T-helper 17 cell (primary cell): ENCODE measurements at regions not wholly inside any gene's neighbourhood (a gene's known extent, or its start where the extent isn't known, plus 50 kb on each side); places are given as distances from the start of the nearest gene placed in this dataset.
"Not testable (repeated sequence)": the region's sequence is repeated elsewhere in the genome, so short reads cannot be mapped to it uniquely, and the experiment has no call there.

Experiments
- ATAC-seq: fragments of 150-1000 bp; cut with Tn5 transposase; 2 replicates; pipeline ENCODE4 v1.10.0; 2021; ENCODE audit warnings: mild to moderate bottlenecking, moderate library complexity
- DNase-seq, 3 donors: peaks; one replicate each; pipeline versions ENCODE4 v3.0.0 to v3.0.0-alpha.2; 2020 to 2021
- H3K9me3 ChIP-seq: one replicate; pipeline ENCODE4 v1.7.0; 2013; ENCODE audit warnings: low read length, mild to moderate bottlenecking; ENCODE audit not compliant: control insufficient read depth, poor library complexity, severe bottlenecking
- H3K27ac Mint-ChIP-seq: one replicate; pipeline ENCODE4 v1.8.0; 2022; ENCODE audit warnings: mild to moderate bottlenecking, moderate library complexity, mixed read lengths
- H3K27me3 Mint-ChIP-seq: one replicate; pipeline ENCODE4 v1.8.0; 2022; ENCODE audit warnings: mixed read lengths
- H3K36me3 Mint-ChIP-seq: one replicate; pipeline ENCODE4 v1.8.0; 2022; ENCODE audit warnings: low read depth, mixed read lengths
- H3K4me1 Mint-ChIP-seq: one replicate; pipeline ENCODE4 v1.8.0; 2022; ENCODE audit warnings: mild to moderate bottlenecking, mixed read lengths
- H3K4me3 Mint-ChIP-seq: one replicate; pipeline ENCODE4 v1.8.0; 2022; ENCODE audit warnings: mild to moderate bottlenecking, moderate library complexity, mixed read lengths

DNA sequence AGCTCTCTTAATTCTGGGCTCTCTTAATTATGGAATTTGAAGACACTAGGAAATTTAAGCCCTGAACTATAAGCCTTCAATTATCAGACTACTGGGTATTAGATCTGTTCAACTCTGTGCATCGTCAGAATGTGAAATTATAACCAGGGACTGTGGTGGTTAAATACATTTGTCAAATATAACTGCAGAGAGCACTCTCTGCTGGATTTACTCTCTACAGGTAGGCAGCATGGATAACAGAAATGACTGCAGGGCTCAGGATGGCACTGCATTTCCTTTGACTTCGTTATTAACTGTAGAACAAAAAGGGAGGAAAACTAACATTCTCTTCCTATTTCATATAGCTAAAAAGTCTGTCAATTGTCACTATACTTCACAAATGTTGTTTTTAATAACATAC is 310.1 kb upstream of the RASGEF1B start:
- H3K36me3 Mint-ChIP-seq = no peaks in the 10 kb centered on the region

DNA sequence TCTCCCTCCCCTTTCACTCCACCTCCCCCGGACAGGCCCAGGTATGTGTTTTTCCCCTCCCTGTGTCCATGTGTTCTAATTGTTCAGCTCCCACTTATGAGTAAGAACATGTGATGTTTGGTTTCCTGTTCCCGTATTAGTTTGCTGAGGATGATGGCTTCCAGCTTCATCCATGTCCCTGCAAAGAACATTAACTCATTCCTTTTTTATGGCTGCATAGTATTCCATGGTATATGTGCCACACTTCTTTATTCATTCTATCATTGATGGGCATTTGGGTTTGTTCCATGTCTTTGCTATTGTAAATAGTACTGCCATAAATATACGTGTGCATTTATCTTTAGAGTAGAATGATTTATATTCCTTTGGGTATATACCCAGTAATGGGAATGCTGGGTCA is 306.0 kb upstream of the RASGEF1B start:
- not testable (repeated sequence) for H3K27me3 Mint-ChIP-seq, ATAC-seq, H3K4me3 Mint-ChIP-seq, H3K9me3 ChIP-seq, H3K4me1 Mint-ChIP-seq, H3K36me3 Mint-ChIP-seq, H3K27ac Mint-ChIP-seq, DNase-seq

More for the DNA sequence above, 310.1 kb upstream of the RASGEF1B start:
- ATAC-seq (no peak), DNase-seq (no peak)
- H3K9me3 ChIP-seq = no peaks in the 10 kb centered on the region
- no peaks in the 10 kb centered on the region for H3K4me1 Mint-ChIP-seq
- no peak overlapping the region for H3K27ac Mint-ChIP-seq
- H3K27me3 Mint-ChIP-seq = no peaks in the 10 kb centered on the region
- no peak overlapping the region for H3K4me3 Mint-ChIP-seq

DNA sequence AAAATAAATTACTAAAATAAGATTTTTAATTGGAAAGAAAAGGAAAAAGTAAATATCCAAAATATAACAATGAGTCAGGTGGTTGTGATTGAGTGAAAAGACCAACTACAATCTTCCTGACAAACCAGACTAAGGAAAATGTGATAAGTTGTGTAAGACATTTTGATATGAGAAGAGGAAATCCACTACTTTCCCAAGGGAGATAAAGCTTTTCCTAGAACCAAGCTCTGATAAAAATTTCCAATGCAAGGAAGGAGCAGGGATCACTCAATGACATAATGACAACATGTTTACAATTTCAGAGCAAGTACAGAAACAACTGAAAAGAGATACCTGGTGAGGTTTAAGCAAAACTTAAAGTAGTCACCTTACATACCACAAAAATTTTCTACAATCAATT is 305.1 kb upstream of the RASGEF1B start:
- DNase-seq (no peak), ATAC-seq (no peak)
- no peaks in the 10 kb centered on the region for H3K36me3 Mint-ChIP-seq
- peaks cover 8% of the 10 kb centered on the region for H3K27me3 Mint-ChIP-seq
- no peaks in the 10 kb centered on the region for H3K4me1 Mint-ChIP-seq
- H3K9me3 ChIP-seq = no peaks in the 10 kb centered on the region
- H3K27ac Mint-ChIP-seq = no peak overlapping the region
- H3K4me3 Mint-ChIP-seq = no peak overlapping the region

DNA sequence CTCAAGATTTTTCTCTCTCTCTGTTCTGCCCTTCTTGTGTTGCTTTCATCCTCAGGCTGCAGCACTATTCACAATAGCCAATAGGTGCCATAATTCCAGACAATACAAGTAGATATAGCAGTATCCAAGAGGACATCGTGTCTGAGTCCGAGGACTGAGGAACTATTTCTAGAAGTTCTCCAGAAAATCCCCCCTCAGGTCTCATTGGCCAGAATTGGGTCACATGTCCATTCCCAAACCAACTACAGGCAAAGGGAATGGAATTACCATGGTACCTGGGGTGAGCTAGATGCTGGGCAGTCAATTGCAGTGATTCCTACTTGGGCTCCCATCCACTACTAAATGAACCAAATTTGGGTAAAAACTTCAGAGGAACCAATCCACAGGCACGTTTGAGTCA is 301.9 kb upstream of the RASGEF1B start:
- Mint-ChIP-seq H3K27ac (no peak overlapping the region), H3K4me1 (no peaks in the 10 kb centered on the region), H3K36me3 (no peaks in the 10 kb centered on the region), H3K27me3 (peaks cover 14% of the 10 kb centered on the region), H3K4me3 (no peak overlapping the region)
- DNase-seq = no peak
- no peaks in the 10 kb centered on the region for H3K9me3 ChIP-seq
- ATAC-seq = no peak

DNA sequence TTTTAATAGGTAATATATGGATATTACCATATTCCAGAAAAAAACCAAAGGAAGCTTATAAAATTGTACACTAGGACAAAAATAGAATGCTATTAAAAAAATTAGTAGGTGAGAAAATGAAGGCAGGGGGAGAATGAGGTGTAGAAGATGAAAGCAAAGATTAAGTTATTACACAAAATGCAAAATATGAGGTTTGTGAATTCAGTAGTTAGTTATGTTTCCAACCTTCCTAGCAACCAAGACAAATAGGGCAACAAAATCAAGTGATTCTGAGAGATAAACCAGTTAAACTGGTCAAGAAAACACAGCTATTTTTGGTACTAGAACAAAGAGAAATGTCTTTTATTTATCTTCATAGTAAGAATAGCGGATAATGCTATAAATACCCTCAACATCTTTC is 300.0 kb upstream of the RASGEF1B start:
- Mint-ChIP-seq H3K27me3 (peaks cover 14% of the 10 kb centered on the region), H3K4me3 (no peak overlapping the region), H3K36me3 (no peaks in the 10 kb centered on the region), H3K27ac (no peak overlapping the region), H3K4me1 (no peaks in the 10 kb centered on the region)
- DNase-seq (no peak), ATAC-seq (no peak)
- no peaks in the 10 kb centered on the region for H3K9me3 ChIP-seq

DNA sequence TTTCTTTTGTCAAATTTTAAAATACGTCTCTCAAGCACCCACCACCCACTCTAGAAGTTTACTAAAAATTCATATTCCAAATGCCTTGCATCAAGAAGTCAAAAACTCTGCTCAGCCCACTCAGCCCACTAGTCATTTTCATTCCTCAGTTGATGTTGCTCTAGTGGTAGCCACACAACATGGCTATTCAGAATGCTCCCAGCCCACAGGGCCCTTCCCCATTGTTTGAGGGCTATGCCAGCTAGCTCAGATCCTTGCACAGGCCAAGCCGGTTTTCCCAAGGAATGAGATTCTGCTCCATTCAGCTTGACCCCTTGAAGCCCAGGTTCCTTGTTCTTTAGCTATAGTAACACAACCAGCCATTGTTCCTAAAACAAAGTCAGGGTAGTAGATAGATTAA is 297.5 kb upstream of the RASGEF1B start:
- Mint-ChIP-seq H3K4me3 (no peak overlapping the region), H3K27me3 (peaks cover 6% of the 10 kb centered on the region), H3K27ac (no peak overlapping the region), H3K36me3 (no peaks in the 10 kb centered on the region), H3K4me1 (no peaks in the 10 kb centered on the region)
- H3K9me3 ChIP-seq = no peaks in the 10 kb centered on the region
- DNase-seq (no peak), ATAC-seq (no peak)

DNA sequence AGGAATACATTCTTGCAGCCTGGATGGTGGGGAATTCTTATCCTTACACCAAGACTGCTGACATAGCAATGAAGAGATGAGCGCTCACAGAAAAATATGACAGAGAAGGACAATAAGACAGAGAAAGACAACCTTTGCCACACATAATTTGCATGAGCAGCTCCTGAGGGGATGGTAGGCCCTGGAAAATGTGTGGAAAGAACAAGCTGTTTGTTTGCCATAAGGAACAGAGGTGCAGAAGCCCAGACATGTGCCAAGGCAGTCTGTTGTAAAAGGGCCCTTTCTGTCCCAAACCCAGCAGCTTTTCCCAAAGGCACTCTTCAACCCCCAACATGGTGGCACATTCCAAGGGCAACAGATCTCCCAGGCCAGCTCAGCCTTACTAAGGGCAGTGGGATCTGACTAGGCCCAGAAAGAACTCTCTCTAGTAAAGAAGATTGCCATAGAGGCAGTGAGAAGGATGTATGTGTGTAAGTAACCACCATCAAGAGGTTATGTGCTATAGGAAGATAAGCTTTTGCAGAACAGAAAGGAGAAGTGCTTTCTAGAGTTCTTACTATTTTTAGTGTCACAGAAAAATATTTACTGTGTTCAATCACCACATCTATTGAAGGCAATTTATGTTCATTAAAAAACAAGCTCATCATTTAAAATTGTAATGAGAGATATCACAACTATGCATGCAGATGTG is 287.0 kb upstream of the RASGEF1B start:
- H3K4me3 Mint-ChIP-seq = no peak overlapping the region
- no peaks in the 10 kb centered on the region for H3K9me3 ChIP-seq
- H3K4me1 Mint-ChIP-seq = peaks cover 3% of the 10 kb centered on the region
- H3K27ac Mint-ChIP-seq = no peak overlapping the region
- DNase-seq (no peak), ATAC-seq (no peak)
- peaks cover 3% of the 10 kb centered on the region for H3K36me3 Mint-ChIP-seq
- H3K27me3 Mint-ChIP-seq = no peaks in the 10 kb centered on the region

DNA sequence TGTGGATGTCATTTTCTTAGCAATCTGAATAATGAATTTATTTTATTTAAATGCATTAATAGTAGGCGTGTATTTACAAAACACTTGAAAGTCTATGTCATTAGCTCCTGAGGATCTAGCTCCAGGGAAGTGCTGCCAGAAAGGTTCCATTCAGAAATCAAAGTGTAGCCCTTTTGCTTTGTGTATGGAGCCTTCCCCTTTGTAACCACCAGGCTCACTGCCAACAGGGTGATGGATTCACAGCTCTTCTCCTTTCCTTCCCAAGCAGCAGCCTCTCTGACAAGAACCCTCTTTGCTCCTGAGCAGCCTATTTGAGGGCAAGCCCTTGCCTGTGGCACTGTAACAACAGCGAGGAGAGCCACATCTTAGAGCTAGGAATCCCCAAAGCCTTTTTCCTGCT is 286.0 kb upstream of the RASGEF1B start:
- Mint-ChIP-seq H3K4me1 (peaks cover 3% of the 10 kb centered on the region), H3K27me3 (no peaks in the 10 kb centered on the region), H3K36me3 (peaks cover 3% of the 10 kb centered on the region), H3K27ac (no peak overlapping the region), H3K4me3 (no peak overlapping the region)
- H3K9me3 ChIP-seq = no peaks in the 10 kb centered on the region
- ATAC-seq = no peak
- no peak for DNase-seq

DNA sequence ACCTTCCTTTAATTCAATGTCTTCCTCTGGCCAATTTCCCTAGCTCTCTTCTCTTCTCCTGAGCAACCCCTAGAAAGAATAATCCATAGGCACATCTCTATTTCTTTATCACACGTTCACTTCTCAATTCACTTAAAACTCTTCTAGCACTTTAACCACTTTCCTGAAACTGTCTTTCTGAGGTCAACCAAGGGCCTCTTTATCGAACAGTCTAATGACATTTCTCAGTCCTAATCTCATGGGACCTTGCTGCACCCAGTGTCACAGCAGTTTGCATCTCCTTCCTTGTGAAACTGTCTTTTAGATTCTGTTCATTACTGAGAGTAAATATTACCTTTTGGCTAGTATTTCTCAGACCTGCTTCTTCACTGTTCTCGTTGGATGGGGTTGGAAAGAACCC is 285.3 kb upstream of the RASGEF1B start:
- H3K27ac Mint-ChIP-seq = no peak overlapping the region
- DNase-seq (no peak), ATAC-seq (no peak)
- H3K4me3 Mint-ChIP-seq = no peak overlapping the region
- no peaks in the 10 kb centered on the region for H3K9me3 ChIP-seq
- H3K36me3 Mint-ChIP-seq = no peaks in the 10 kb centered on the region
- no peaks in the 10 kb centered on the region for H3K27me3 Mint-ChIP-seq
- H3K4me1 Mint-ChIP-seq = peaks cover 3% of the 10 kb centered on the region

DNA sequence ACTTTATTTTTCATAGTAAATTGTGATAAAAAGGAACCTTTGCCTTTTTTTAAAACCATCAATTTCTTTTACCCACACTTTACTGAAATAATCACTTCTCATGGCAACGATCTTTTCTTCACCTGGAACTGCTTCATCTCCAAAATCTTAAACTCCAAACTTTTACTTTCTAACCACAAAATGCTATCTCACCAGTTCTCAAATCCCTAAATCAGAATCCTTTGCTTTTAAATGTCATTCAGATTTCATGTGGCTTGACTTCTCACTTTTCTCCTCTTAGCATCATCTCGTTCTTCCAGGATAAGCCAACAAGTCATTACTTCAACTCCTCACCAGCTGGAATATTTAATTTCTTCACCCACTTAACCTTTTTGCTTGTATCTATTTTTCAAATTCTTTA is 284.3 kb upstream of the RASGEF1B start:
- Mint-ChIP-seq H3K27ac (no peak overlapping the region), H3K4me3 (no peak overlapping the region), H3K4me1 (peaks cover 3% of the 10 kb centered on the region), H3K27me3 (no peaks in the 10 kb centered on the region), H3K36me3 (no peaks in the 10 kb centered on the region)
- DNase-seq (no peak), ATAC-seq (no peak)
- H3K9me3 ChIP-seq = no peaks in the 10 kb centered on the region

DNA sequence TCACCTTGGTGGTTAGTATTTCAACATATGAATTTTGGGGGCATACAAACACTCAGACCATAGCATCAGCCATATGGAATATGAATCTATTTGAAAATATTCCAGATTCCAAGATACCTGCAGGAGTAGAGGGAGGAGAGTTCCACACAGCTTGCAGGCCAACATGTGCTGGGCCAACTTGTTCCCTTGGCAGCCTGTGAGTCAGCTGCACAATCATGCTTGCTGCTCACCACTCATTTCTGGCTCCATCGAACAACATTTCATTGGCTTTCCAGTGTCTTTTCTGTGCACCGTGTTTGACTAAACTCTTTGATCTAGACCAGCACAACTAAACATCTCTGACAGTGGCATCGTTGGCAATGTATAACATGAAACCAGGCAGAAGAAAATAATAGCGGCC is 282.5 kb upstream of the RASGEF1B start:
- ATAC-seq (no peak), DNase-seq (no peak)
- Mint-ChIP-seq H3K27ac (no peak overlapping the region), H3K27me3 (no peaks in the 10 kb centered on the region), H3K36me3 (no peaks in the 10 kb centered on the region), H3K4me3 (no peak overlapping the region), H3K4me1 (peaks cover 3% of the 10 kb centered on the region)
- no peaks in the 10 kb centered on the region for H3K9me3 ChIP-seq

DNA sequence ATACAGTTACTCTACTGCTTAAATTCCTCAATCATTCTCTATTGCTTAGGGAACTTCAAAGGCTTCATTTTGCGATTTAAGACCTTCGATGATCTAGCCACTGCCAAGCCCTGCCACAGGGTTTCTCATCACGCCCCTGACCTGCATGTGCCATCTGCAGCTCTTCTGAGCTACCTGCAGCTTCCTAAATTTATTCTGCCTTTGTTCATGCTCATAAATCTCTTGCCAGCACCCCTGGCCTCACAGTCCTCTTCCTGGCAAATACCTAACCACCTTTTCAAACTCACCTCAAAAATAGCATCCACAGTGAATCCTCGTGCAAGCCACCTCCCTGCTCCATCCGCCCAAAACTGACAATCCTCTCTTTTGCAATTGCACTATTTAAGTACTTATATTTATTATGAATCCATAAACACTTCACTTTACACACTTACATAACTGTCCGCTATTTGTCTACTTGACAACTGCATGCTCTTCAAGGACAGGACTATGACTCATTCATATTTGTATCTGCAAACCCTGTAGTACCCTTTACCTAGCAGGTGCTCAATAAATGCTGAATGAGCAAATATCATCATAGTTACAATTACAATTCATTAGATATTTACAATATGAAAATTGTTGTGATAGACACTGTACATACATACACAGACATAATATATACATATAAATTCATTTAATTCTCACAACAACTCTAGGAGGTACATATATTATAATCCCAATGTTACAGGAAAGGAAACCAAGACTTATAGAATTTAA is 280.0 kb upstream of the RASGEF1B start:
- no peaks in the 10 kb centered on the region for H3K36me3 Mint-ChIP-seq
- no peaks in the 10 kb centered on the region for H3K27me3 Mint-ChIP-seq
- H3K9me3 ChIP-seq = no peaks in the 10 kb centered on the region
- DNase-seq (no peak), ATAC-seq (no peak)
- peaks cover 3% of the 10 kb centered on the region for H3K4me1 Mint-ChIP-seq
- no peak overlapping the region for H3K27ac Mint-ChIP-seq
- no peak overlapping the region for H3K4me3 Mint-ChIP-seq

DNA sequence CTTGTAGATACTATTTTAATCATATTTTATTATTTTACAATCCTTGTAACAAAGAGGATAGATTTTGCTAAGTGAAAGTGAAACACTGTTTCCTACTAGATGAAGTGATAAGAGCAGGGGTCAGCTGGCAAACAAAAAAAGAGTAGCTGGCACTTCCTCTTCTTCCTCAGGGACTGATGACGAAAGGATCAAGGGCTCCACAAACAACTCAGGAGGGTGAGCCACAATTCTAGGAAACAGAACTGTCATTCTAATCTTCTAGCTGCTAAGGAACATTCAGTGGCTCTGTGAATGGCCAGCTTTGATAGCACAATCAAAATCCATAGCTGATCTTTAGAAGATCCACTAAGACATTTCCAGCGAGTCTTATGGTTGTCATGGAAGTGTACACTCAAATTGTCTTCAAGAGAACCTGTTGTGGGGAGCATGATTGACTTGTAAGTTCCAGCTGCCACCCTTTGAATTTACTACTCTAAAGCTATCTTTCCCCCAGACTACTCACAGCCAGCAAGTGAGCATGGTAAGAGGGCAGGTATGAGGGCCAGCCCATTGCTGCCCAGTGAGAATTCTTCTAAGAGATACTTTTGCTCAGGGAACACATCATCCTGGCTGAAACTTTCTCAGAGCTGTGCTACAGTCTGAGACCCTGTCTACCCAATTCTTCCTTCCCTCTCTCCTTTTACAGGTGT is 275.7 kb upstream of the RASGEF1B start:
- DNase-seq (no peak), ATAC-seq (no peak)
- Mint-ChIP-seq H3K4me3 (no peak overlapping the region), H3K27ac (no peak overlapping the region), H3K4me1 (no peaks in the 10 kb centered on the region), H3K36me3 (no peaks in the 10 kb centered on the region), H3K27me3 (no peaks in the 10 kb centered on the region)
- H3K9me3 ChIP-seq = no peaks in the 10 kb centered on the region
